T-helper 1 cell treated with Interleukin-12 subunit alpha and Interleukin-12 subunit beta and Interleukin-4 antibody, amounts not matched to agents 30 ng/mL and 1 ng/mL, for 36 hours (primary cell): ENCODE measurements at regions not wholly inside any gene's neighbourhood (a gene's known extent, or its start where the extent isn't known, plus 50 kb on each side); places are given as distances from the start of the nearest gene placed in this dataset.
"Not testable (repeated sequence)": the region's sequence is repeated elsewhere in the genome, so short reads cannot be mapped to it uniquely, and the experiment has no call there.

Experiments used
- intact Hi-C: fragments of 100-400 bp; cut with micrococcal nuclease; formaldehyde crosslinking; loops from one replicate; pipeline ENCODE4 v1.15.1; 2024

GRCh38 chr22:34587357-34588356 is 478.3 kb upstream of the ISX start:
- intact Hi-C loops: no loop called here

GRCh38 chr22:34588871-34589545 is 476.9 kb upstream of the ISX start:
- intact Hi-C loops: no loop called here

GRCh38 chr22:34592123-34592740 is 473.7 kb upstream of the ISX start:
- intact Hi-C loops: no loop called here

GRCh38 chr22:34599567-34599966 is 466.4 kb upstream of the ISX start:
- intact Hi-C loops: no loop called here

GRCh38 chr22:34604312-34604711 is 461.6 kb upstream of the ISX start:
- intact Hi-C loops: no loop called here

- intact Hi-C loops: no loop called here
Observed at GRCh38 chr22:34608106-34608505, 457.9 kb upstream of the ISX start.

- intact Hi-C loops: no loop called here
Observed at GRCh38 chr22:34608540-34609115, 457.3 kb upstream of the ISX start.

- intact Hi-C loops: no loop called here
Observed at GRCh38 chr22:34609646-34610045, 456.3 kb upstream of the ISX start.

GRCh38 chr22:34620161-34620560 is 445.8 kb upstream of the ISX start:
- intact Hi-C loops: no loop called here

GRCh38 chr22:34620832-34621231 is 445.1 kb upstream of the ISX start:
- intact Hi-C loops: no loop called here

GRCh38 chr22:34622602-34623001 is 443.4 kb upstream of the ISX start:
- intact Hi-C loops: no loop called here

GRCh38 chr22:34623580-34623979 is 442.4 kb upstream of the ISX start:
- intact Hi-C loops: no loop called here

- intact Hi-C loops: not testable (repeated sequence)
Observed at GRCh38 chr22:34625892-34626291, 440.1 kb upstream of the ISX start.

GRCh38 chr22:34638128-34638527 is 427.8 kb upstream of the ISX start:
- intact Hi-C loops: no loop called here

- intact Hi-C loops: no loop called here
Observed at GRCh38 chr22:34639911-34640310, 426.0 kb upstream of the ISX start.

- intact Hi-C loops: no loop called here
Observed at GRCh38 chr22:34645375-34645774, 420.6 kb upstream of the ISX start.

- intact Hi-C loops: no loop called here
Observed at GRCh38 chr22:34669001-34669400, 397.0 kb upstream of the ISX start.

GRCh38 chr22:34683031-34683430 is 382.9 kb upstream of the ISX start:
- intact Hi-C loops: not testable (repeated sequence)

GRCh38 chr22:34684278-34684677 is 381.7 kb upstream of the ISX start:
- intact Hi-C loops: not testable (repeated sequence)

- intact Hi-C loops: no loop called here
Observed at GRCh38 chr22:34687116-34687515, 378.8 kb upstream of the ISX start.

- intact Hi-C loops: no loop called here
Observed at GRCh38 chr22:34688825-34689224, 377.1 kb upstream of the ISX start.

GRCh38 chr22:34696557-34696956 is 369.4 kb upstream of the ISX start:
- intact Hi-C loops: no loop called here
